Fibroblast of pulmonary artery (primary cell): ENCODE measurements at regions not wholly inside any gene's neighbourhood (a gene's known extent, or its start where the extent isn't known, plus 50 kb on each side); places are given as distances from the start of the nearest gene placed in this dataset.
A peak's percentile ranks its signal among the peaks of the same experiment; 100 is the strongest.

Source experiments
- DNase-seq: peaks from one replicate; pipeline ENCODE4 v3.0.0-alpha.2; 2010; ENCODE audit warnings: low read depth
- H3K4me3 ChIP-seq: replicated peaks from 2 replicates; pipeline ENCODE4 v1.5.1; 2011; ENCODE audit warnings: low read depth, mild to moderate bottlenecking, control low read depth, low read length, moderate library complexity
- CTCF ChIP-seq: IDR thresholded peaks from 2 replicates; pipeline ENCODE4 v1.5.1; 2011; ENCODE audit warnings: mild to moderate bottlenecking, control low read depth, low read length, inconsistent platforms; ENCODE audit errors: missing control alignments

- no peak overlapping the region for H3K4me3 ChIP-seq
- peak; percentile 39 for DNase-seq
- TF ChIP-seq CTCF: no peak
Observed at GRCh38 chr1:219340796-219341195, 167.1 kb downstream of the LYPLAL1 start.

- no peak overlapping the region for H3K4me3 ChIP-seq
- DNase-seq: peak; percentile 25
- TF ChIP-seq CTCF: no peak
Observed at GRCh38 chr1:219339466-219339865, 165.8 kb downstream of the LYPLAL1 start.

GRCh38 chr1:219337588-219337987, 163.9 kb downstream of the LYPLAL1 start:
- DNase-seq: no peak
- no peak for TF ChIP-seq CTCF
- no peak overlapping the region for H3K4me3 ChIP-seq

- DNase-seq: no peak
- no peak for TF ChIP-seq CTCF
- no peak overlapping the region for H3K4me3 ChIP-seq
Observed at GRCh38 chr1:219333626-219334025, 159.9 kb downstream of the LYPLAL1 start.

GRCh38 chr1:219331424-219331823, 157.7 kb downstream of the LYPLAL1 start:
- TF ChIP-seq CTCF: no peak
- H3K4me3 ChIP-seq: no peak overlapping the region
- no peak for DNase-seq

- H3K4me3 ChIP-seq: no peak overlapping the region
- no peak for DNase-seq
- TF ChIP-seq CTCF: no peak
Observed at GRCh38 chr1:219330669-219331068, 157.0 kb downstream of the LYPLAL1 start.

GRCh38 chr1:219330001-219330400, 156.3 kb downstream of the LYPLAL1 start:
- no peak for DNase-seq

More at GRCh38 chr1:219330001-219330400, 156.3 kb downstream of the LYPLAL1 start:
- TF ChIP-seq CTCF: no peak
- no peak overlapping the region for H3K4me3 ChIP-seq
